ENCODE measurements at regions not wholly inside any gene's neighbourhood (a gene's known extent, or its start where the extent isn't known, plus 50 kb on each side); places are given as distances from the start of the nearest gene placed in this dataset.

- DNase-seq (ENCODE audit: low read depth), result no peak
- no peak overlapping the region for H3K4me3 ChIP-seq (ENCODE audit: low read depth, low read length)
- TF ChIP-seq, protein P1, sequence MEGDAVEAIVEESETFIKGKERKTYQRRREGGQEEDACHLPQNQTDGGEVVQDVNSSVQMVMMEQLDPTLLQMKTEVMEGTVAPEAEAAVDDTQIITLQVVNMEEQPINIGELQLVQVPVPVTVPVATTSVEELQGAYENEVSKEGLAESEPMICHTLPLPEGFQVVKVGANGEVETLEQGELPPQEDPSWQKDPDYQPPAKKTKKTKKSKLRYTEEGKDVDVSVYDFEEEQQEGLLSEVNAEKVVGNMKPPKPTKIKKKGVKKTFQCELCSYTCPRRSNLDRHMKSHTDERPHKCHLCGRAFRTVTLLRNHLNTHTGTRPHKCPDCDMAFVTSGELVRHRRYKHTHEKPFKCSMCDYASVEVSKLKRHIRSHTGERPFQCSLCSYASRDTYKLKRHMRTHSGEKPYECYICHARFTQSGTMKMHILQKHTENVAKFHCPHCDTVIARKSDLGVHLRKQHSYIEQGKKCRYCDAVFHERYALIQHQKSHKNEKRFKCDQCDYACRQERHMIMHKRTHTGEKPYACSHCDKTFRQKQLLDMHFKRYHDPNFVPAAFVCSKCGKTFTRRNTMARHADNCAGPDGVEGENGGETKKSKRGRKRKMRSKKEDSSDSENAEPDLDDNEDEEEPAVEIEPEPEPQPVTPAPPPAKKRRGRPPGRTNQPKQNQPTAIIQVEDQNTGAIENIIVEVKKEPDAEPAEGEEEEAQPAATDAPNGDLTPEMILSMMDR (IDR thresholded peaks at IDR 0.05; ENCODE audit: low read depth, low read length, missing control alignments), result no peak
Observed at GRCh38 chr10:36803229-36803628, 322.2 kb upstream of the ANKRD30A start.

- no peak for DNase-seq (ENCODE audit: low read depth)
- TF ChIP-seq, protein P1 (IDR thresholded peaks at IDR 0.05; ENCODE audit: low read depth, low read length, missing control alignments), result no peak
- no peak overlapping the region for H3K4me3 ChIP-seq (ENCODE audit: low read depth, low read length)
Observed at GRCh38 chr10:36802490-36803153, 322.8 kb upstream of the ANKRD30A start.

- TF ChIP-seq, protein P1 (IDR thresholded peaks at IDR 0.05; ENCODE audit: low read depth, low read length, missing control alignments), result no peak
- no peak overlapping the region for H3K4me3 ChIP-seq (ENCODE audit: low read depth, low read length)
- DNase-seq (ENCODE audit: low read depth), result no peak
Observed at GRCh38 chr10:36801660-36802059, 323.7 kb upstream of the ANKRD30A start.

DNA sequence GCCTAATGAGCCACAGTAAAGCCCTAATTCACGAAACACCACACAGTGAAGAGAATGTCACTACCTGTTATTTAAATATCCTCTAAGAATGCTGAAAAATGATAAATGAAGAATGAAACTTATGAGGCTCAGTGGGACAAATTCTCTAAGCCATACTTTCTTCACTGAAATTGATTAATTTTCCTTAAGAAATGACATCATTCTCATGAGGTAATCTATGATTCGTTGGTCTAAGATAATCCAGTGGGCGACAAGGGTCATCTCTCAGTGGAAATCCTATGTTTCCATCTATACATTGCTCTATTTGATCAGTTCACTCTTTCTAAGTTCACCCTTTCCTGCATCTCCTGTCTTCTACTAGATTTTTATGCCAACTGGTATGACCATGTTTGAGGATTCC is 330.4 kb upstream of the ANKRD30A start:
- H3K4me3 ChIP-seq (ENCODE audit: low read depth, low read length), result no peak overlapping the region
- no peak for DNase-seq (ENCODE audit: low read depth)
- TF ChIP-seq, protein P1 (IDR thresholded peaks at IDR 0.05; ENCODE audit: low read depth, low read length, missing control alignments), result no peak

DNA sequence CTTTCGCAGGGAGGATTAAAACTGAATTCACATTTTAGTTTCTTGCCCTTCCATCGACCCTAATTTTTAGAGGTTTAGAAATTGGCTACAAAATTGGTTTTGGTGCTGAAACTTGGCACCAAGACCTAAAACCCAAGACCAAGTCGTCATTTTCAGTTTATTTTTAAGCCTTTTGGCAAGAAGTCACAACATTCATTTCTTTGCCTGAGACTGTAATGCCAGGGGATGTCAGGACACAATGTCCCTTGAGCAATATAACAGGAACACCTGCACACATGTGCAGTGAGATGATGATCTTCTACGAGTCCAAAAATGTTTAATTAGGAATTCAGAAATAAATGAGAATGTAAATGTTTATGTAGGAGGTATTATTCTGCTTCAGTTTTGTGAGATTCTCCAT is 335.4 kb upstream of the ANKRD30A start:
- no peak overlapping the region for H3K4me3 ChIP-seq (ENCODE audit: low read depth, low read length)
- DNase-seq (ENCODE audit: low read depth), result no peak
- TF ChIP-seq, protein P1 (IDR thresholded peaks at IDR 0.05; ENCODE audit: low read depth, low read length, missing control alignments), result no peak

DNA sequence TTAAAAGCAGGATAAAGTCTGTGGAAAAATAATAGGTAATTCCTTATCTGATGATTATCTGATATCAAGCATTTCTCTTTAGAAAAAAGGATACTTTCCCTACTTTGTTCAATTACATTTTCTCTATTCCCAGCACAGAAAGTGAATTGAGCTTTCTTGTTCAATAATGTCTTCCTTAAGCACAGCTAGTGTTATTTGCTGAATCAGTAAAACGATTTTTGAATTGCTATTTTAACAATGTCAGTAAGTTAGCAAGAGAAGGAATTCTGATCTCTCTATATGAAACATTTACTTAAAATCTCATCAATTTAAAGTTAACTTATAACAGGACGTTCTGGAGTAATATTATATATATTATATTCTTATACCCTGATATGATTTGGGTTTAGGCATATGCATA is 337.2 kb upstream of the ANKRD30A start:
- DNase-seq (ENCODE audit: low read depth), result no peak
- no peak overlapping the region for H3K4me3 ChIP-seq (ENCODE audit: low read depth, low read length)

More for the DNA sequence above, 337.2 kb upstream of the ANKRD30A start:
- TF ChIP-seq, protein P1 (IDR thresholded peaks at IDR 0.05; ENCODE audit: low read depth, low read length, missing control alignments), result no peak
